CD4-positive, alpha-beta T cell (primary cell): ENCODE measurements at regions not wholly inside any gene's neighbourhood (a gene's known extent, or its start where the extent isn't known, plus 50 kb on each side); places are given as distances from the start of the nearest gene placed in this dataset.
A peak's percentile ranks its signal among the peaks of the same experiment; 100 is the strongest.

Experiments
- ATAC-seq: fragments of 200-7000 bp; cut with Tn5 transposase; one replicate; pipeline ENCODE4 v1.10.0; 2022; ENCODE audit warnings: mild to moderate bottlenecking; ENCODE audit not compliant: poor library complexity
- CTCF ChIA-PET: fragments of 350-600 bp; sonication (Branson Sonifier 250); formaldehyde crosslinking; loops from one replicate; lab custom pipeline; 2021; ENCODE audit warnings: antibody characterized with exemption, inconsistent platforms; lab: Charles Lee
- POLR2A ChIA-PET: fragments of 350-600 bp; sonication (Branson Sonifier 250); formaldehyde crosslinking; loops from one replicate; lab custom pipeline; 2021; ENCODE audit warnings: antibody characterized with exemption, inconsistent platforms; lab: Charles Lee
- DNase-seq, 14 experiments: peaks; one replicate each; pipeline ENCODE4 v3.0.0-alpha.2; 2013 to 2020; ENCODE audit warnings: mixed read lengths in 2 of 14
- H3K27ac ChIP-seq, 2 donors: one replicate each; pipeline versions ENCODE4 v1.5.1 to v1.7.0; 2013; ENCODE audit warnings: low read length in 2 of 2, low read depth in 1 of 2, mild to moderate bottlenecking in 1 of 2
- H3K27me3 ChIP-seq, 2 experiments: 1 replicate in 1 of 2; 2 replicates in 1 of 2; pipeline versions ENCODE4 v1.6.1 to v1.7.0; 2013; ENCODE audit warnings: low read length in 2 of 2, control low read depth in 1 of 2, mild to moderate bottlenecking in 1 of 2, moderate library complexity in 1 of 2; ENCODE audit not compliant: insufficient read depth in 2 of 2, control insufficient read depth in 1 of 2
- H3K36me3 ChIP-seq: one replicate; pipeline ENCODE4 v1.6.1; 2013; ENCODE audit warnings: low read length, control low read depth; ENCODE audit not compliant: insufficient read depth
- H3K4me1 ChIP-seq: one replicate; pipeline ENCODE4 v1.6.1; 2013; ENCODE audit warnings: low read length, control low read depth; ENCODE audit not compliant: insufficient read depth
- H3K4me3 ChIP-seq: one replicate; pipeline ENCODE4 v1.5.1; 2013; ENCODE audit warnings: mild to moderate bottlenecking, low read length, moderate library complexity
- H3K9me3 ChIP-seq, 2 experiments: 1 replicate in 1 of 2; 2 replicates in 1 of 2; pipeline versions ENCODE4 v1.6.1 to v1.7.0; 2013; ENCODE audit warnings: low read length in 2 of 2, mild to moderate bottlenecking in 2 of 2, control low read depth in 1 of 2, moderate library complexity in 1 of 2; ENCODE audit not compliant: control insufficient read depth in 1 of 2, insufficient read depth in 1 of 2
- H3K27ac Mint-ChIP-seq: one replicate; pipeline ENCODE4 v1.8.0; 2020; ENCODE audit warnings: mixed read lengths
- H3K27me3 Mint-ChIP-seq: one replicate; pipeline ENCODE4 v1.8.0; 2021; ENCODE audit warnings: mixed read lengths
- H3K36me3 Mint-ChIP-seq: one replicate; pipeline ENCODE4 v1.8.0; 2021; ENCODE audit warnings: low read depth, mixed read lengths
- H3K4me1 Mint-ChIP-seq: one replicate; pipeline ENCODE4 v1.8.0; 2021; ENCODE audit warnings: low read depth, mixed read lengths
- H3K4me3 Mint-ChIP-seq: one replicate; pipeline ENCODE4 v1.8.0; 2020; ENCODE audit warnings: mild to moderate bottlenecking, mixed read lengths
- H3K9me3 Mint-ChIP-seq: one replicate; pipeline ENCODE4 v1.8.0; 2020; ENCODE audit warnings: mixed read lengths
- intact Hi-C, 2 experiments: fragments of 100-400 bp; cut with DNase I in 1 of 2; cut with micrococcal nuclease in 1 of 2; formaldehyde crosslinking; loops; one replicate each; pipeline versions ENCODE4 v1.15.1 to v1.9.0; 2023 to 2025; cut with DNase I, micrococcal nuclease
- TF ChIP-seq, protein P1 (sequence below): fragments of 200-600 bp; IDR thresholded peaks from one replicate; pipeline ENCODE4 v1.8.0; 2022; ENCODE audit warnings: antibody characterized with exemption, mild to moderate bottlenecking

GRCh38 chr4:151992332-151993154, 231.7 kb upstream of the GATB start:
- Histone ChIP-seq H3K36me3 (no peaks in the 10 kb centered on the region), H3K4me3 (no peak overlapping the region), H3K4me1 (peaks cover 57% of the 10 kb centered on the region), H3K27ac (no peak overlapping the region), H3K9me3 (no peaks in the 10 kb centered on the region), H3K27me3 (no peaks in the 10 kb centered on the region)
- Mint-ChIP-seq H3K27me3 (no peaks in the 10 kb centered on the region), H3K36me3 (no peaks in the 10 kb centered on the region), H3K4me1 (peaks cover 74% of the 10 kb centered on the region), H3K9me3 (peaks cover 11% of the 10 kb centered on the region), H3K27ac (peak overlapping the region; percentile 91), H3K4me3 (no peak overlapping the region)
- CTCF ChIA-PET, result no interaction called here
- DNase-seq, result no peak
- TF ChIP-seq, protein P1, sequence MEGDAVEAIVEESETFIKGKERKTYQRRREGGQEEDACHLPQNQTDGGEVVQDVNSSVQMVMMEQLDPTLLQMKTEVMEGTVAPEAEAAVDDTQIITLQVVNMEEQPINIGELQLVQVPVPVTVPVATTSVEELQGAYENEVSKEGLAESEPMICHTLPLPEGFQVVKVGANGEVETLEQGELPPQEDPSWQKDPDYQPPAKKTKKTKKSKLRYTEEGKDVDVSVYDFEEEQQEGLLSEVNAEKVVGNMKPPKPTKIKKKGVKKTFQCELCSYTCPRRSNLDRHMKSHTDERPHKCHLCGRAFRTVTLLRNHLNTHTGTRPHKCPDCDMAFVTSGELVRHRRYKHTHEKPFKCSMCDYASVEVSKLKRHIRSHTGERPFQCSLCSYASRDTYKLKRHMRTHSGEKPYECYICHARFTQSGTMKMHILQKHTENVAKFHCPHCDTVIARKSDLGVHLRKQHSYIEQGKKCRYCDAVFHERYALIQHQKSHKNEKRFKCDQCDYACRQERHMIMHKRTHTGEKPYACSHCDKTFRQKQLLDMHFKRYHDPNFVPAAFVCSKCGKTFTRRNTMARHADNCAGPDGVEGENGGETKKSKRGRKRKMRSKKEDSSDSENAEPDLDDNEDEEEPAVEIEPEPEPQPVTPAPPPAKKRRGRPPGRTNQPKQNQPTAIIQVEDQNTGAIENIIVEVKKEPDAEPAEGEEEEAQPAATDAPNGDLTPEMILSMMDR, result no peak
- POLR2A ChIA-PET, result interaction anchor here (0.6 to 1.8 kb wide), 3 partner anchors 13 to 21 kb away, joined by 3 to 6 read pairs (median 3); no protein-coding TSS in a partner anchor
- intact Hi-C loops, result no loop called here
- no peak for ATAC-seq

- H3K27ac ChIP-seq, result peak overlapping the region; percentile 14 to 42
- H3K27me3 ChIP-seq, result no peaks in the 10 kb centered on the region
- H3K4me3 Mint-ChIP-seq, result peak overlapping the region; percentile 65
- H3K27ac Mint-ChIP-seq, result peak overlapping the region; percentile 91
- peaks cover 11% of the 10 kb centered on the region for H3K9me3 Mint-ChIP-seq
- TF ChIP-seq, protein P1, result no peak
- peaks cover 52% of the 10 kb centered on the region for H3K4me1 ChIP-seq
- ChIA-PET POLR2A (interaction anchor here (0.9 to 2.2 kb wide), 7 partner anchors 11 to 290 kb away, joined by 3 to 25 read pairs (median 3); no protein-coding TSS in a partner anchor), CTCF (no interaction called here)
- no peaks in the 10 kb centered on the region for H3K27me3 Mint-ChIP-seq
- H3K36me3 ChIP-seq, result no peaks in the 10 kb centered on the region
- H3K4me1 Mint-ChIP-seq, result peaks cover 67% of the 10 kb centered on the region
- DNase-seq (peak in 1 of 14 experiments; percentile 13), ATAC-seq (no peak)
- intact Hi-C loops, result loop anchor here in 1 of 2 experiments (1.0 kb wide), 1 partner anchor 108 kb away; no protein-coding TSS in a partner anchor
- H3K4me3 ChIP-seq, result no peak overlapping the region
- H3K9me3 ChIP-seq, result no peaks in the 10 kb centered on the region
- no peaks in the 10 kb centered on the region for H3K36me3 Mint-ChIP-seq
Measured at GRCh38 chr4:151991884-151992167, 231.0 kb upstream of the GATB start.

- H3K27me3 Mint-ChIP-seq, result no peaks in the 10 kb centered on the region
- DNase-seq (peak in 3 of 14 experiments; percentile 29 to 55 (median 35)), ATAC-seq (peak; percentile 67)
- POLR2A ChIA-PET, result interaction anchor here (0.9 to 2.2 kb wide), 10 partner anchors 12 to 291 kb away, joined by 3 to 25 read pairs (median 3); no protein-coding TSS in a partner anchor
- no peaks in the 10 kb centered on the region for H3K36me3 Mint-ChIP-seq
- H3K4me3 Mint-ChIP-seq, result peak overlapping the region; percentile 65
- Histone ChIP-seq H3K27me3 (no peaks in the 10 kb centered on the region), H3K9me3 (no peaks in the 10 kb centered on the region), H3K27ac (peak overlapping the region; percentile 14 to 42), H3K36me3 (no peaks in the 10 kb centered on the region), H3K4me1 (peaks cover 52% of the 10 kb centered on the region), H3K4me3 (peak overlapping the region; percentile 9)
- peaks cover 67% of the 10 kb centered on the region for H3K4me1 Mint-ChIP-seq
- TF ChIP-seq, protein P1, result no peak
- H3K27ac Mint-ChIP-seq, result peak overlapping the region; percentile 91
- peaks cover 11% of the 10 kb centered on the region for H3K9me3 Mint-ChIP-seq
- intact Hi-C loops, result loop anchor here in 1 of 2 experiments (1.0 kb wide), 1 partner anchor 109 kb away; no protein-coding TSS in a partner anchor
- CTCF ChIA-PET, result no interaction called here
Measured at GRCh38 chr4:151991001-151991883, 230.4 kb upstream of the GATB start.
